Body of pancreas (tissue), 4 donors: ENCODE measurements at regions not wholly inside any gene's neighbourhood (a gene's known extent, or its start where the extent isn't known, plus 50 kb on each side); places are given as distances from the start of the nearest gene placed in this dataset.

Experiments used
- CTCF ChIP-seq, 7 experiments: fragments of 450-650 bp in 4 of 7; fragments of 200-600 bp in 3 of 7; sonication (generic) in 3 of 7; IDR thresholded peaks; one replicate each; pipeline ENCODE4 v1.5.1; 2016 to 2019; ENCODE audit warnings: antibody characterized with exemption in 7 of 7
- POLR2A ChIP-seq, 3 donors: fragments of 450-650 bp; IDR thresholded peaks; one replicate each; pipeline ENCODE4 v1.6.1; 2016; ENCODE audit warnings: antibody characterized with exemption in 3 of 3, mild to moderate bottlenecking in 2 of 3

DNA sequence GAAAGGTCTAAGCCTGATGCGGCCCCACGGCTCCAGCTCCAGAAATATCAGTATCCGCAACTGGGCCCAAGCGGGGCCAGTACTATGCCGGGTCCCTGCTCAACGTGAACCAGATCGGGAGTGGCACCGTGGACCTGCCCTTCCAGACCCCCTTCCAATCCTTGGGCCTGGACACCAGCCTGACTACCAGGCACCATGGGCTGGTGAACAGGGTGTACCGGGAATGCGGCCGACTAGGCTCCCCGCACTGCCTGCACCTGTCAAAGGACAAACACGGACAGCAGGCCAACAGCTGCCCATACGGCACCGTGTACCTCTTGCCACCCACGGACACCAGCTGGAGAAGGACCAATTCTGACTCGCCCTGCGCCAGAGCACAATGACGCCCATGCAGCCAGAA is 1196.9 kb upstream of the CHAC2 start:
- TF ChIP-seq POLR2A (IDR thresholded peaks at IDR 0.05) (no peak), CTCF (IDR thresholded peaks at IDR 0.05) (no peak)
